Activated CD4-positive, alpha-beta T cell treated with anti-CD3 and anti-CD28 coated beads, Interleukin-2, amount 50 U/mL, for 24 hours (primary cell): ENCODE measurements at regions not wholly inside any gene's neighbourhood (a gene's known extent, or its start where the extent isn't known, plus 50 kb on each side); places are given as distances from the start of the nearest gene placed in this dataset.
A peak's percentile ranks its signal among the peaks of the same experiment; 100 is the strongest.
"Not testable (repeated sequence)": the region's sequence is repeated elsewhere in the genome, so short reads cannot be mapped to it uniquely, and the experiment has no call there.

Experiments
- DNase-seq, 2 donors: peaks; one replicate each; pipeline ENCODE4 v3.0.0-alpha.2; 2020; ENCODE audit warnings: low read depth in 1 of 2, low spot score in 1 of 2

DNA sequence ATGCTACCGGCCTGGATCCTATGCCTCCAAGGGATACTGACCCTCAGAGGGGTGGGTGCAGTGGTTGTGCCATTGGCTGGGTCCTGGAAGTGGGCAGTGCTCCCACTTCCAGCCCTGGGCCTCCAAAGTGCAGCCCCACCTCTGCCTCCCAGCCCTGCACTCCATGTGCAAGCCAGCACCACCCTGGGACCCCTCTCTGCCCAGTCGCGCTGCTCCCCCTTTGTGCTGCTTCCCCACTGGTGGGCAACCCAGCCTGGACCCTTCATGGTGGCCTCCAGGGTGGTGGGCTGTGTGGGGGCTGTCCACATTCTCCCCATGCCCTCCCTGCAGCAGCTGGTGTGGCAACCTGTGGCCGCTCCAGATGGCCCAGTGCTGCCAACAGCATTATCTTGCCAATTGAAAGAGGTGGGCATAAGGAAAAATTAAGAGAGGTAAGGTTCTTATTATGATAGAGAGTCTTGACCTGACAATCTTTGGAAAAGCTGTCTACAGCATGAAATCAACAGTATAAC is 309.7 kb downstream of the GUCY2F start:
- no peak for DNase-seq

DNA sequence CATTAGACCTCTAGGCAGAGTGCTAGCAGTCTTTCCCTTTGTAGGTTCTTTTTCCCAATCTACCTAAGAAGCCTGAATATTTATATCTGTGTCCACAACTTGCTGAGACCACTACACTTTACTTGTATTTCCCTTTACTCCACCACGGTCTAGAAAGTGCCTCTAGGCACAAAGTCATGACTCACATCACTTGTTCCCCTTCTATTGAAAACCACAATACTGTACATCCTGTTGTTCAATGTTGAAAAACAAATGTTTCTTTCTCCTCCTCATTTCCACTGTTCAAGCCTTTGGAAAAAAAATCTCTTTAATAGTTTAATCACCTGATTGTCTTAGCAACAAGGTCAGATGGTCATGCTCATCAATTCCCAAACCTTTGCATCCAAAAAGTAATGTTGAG is 326.7 kb downstream of the GUCY2F start:
- no peak for DNase-seq

- DNase-seq = not testable (repeated sequence)
Observed at GRCh38 chrX:109144173-109144572, 337.7 kb downstream of the GUCY2F start.

GRCh38 chrX:109140463-109140862 is 341.4 kb downstream of the GUCY2F start:
- DNase-seq = no peak

- no peak for DNase-seq
Observed at GRCh38 chrX:109134777-109135176, 347.1 kb downstream of the GUCY2F start.

DNA sequence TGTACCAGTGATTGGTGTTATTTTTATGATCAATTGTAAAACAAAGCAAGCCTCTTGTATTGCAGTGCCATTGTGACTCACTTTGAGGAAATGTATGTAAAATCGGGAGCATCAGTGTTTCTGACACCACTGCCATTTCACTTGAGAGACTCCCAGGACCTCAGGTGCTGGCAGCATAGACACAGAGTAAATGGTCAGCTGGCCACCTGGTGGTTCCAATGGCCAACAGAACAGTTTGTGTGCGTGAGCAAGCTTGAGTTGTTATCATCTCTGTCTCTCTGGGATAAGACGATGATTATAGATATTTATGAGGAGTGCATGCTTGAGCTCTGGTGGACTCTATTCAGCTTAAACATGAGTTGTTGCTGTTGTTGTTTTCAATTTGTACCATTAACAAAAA is 356.6 kb downstream of the GUCY2F start:
- no peak for DNase-seq

- no peak for DNase-seq
Observed at GRCh38 chrX:109089359-109089758, 353.0 kb upstream of the IRS4 start.

DNA sequence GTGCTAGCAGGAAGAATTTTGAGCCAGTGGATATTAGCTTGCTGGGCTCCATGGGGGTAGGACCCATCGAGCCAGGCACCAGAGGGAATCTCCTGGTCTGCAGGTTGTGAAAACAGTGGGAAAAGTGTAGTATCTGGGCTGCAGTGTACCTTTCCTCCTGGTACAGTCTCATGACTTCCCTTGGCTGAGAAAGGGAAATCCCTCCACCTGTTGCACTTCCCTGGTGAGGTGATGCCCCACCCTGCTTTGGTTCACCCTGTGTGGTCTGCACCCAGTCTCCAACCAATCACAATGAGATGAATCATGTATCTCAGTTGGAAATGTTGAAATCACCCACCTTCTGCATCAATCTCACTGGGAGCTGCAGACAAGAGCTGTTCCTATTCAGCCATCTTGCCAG is 341.4 kb upstream of the IRS4 start:
- no peak for DNase-seq

GRCh38 chrX:109054181-109054581 is 317.8 kb upstream of the IRS4 start:
- DNase-seq = peak; percentile 0 to 2

- no peak for DNase-seq
Observed at GRCh38 chrX:109049903-109050302, 313.5 kb upstream of the IRS4 start.

DNA sequence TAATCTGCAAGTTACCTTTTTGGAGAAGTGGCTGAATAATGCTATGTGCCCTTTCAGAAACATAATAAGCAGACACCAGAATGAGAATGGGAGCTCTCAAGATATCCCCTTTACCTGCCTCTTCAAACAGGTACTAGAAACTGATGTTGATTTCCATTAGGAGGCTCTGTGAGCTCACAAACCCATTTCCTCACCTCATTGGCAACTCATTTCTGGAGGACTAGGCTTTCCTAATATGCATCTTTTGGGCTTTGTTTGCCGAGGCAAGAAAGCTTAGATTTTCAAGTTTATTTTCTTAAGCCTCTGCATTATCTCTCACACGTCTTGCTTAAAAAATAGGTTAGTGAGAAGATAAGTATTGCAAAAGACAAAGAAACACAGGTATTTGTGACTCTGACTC is 313.1 kb upstream of the IRS4 start:
- no peak for DNase-seq

- DNase-seq = no peak
Observed at GRCh38 chrX:109040057-109040456, 303.7 kb upstream of the IRS4 start.

GRCh38 chrX:109036624-109037023 is 300.3 kb upstream of the IRS4 start:
- DNase-seq = no peak

DNA sequence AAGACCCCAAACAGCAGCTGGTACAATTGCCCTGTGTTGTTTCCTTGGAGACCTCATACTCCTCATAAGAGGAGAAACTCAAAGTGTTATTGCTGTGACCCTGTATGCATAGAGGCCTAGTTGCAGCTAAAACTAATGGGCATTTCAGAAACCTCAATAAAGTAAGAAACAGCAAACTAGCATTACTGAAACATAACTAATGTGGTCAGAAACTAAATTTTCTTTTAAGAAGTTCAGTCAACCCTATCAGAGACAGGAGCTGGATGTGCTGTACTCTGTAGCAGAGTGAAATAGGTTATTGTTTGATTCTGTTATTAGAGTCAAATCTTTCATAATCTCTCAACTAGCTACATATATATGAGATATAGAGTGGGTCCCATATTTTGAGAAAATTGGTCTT is 257.5 kb upstream of the IRS4 start:
- DNase-seq = no peak

DNA sequence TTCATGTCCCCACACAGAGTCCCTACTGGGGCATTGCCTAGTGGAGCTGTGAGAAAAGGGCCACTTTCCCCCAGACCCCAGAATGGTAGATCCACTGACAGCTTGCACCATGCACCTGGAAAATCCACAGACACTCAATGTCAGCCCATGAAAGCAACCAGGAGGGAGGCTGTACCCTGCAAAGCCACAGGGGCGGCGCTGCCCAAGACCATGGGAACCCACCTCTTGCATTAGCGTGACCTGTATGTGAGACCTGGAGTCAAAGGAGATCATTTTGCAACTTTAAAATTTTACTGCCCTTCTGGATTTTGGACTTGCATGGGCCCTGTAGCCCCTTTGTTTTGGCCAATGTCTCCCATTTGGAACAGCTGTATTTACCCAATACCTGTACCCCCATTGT is 236.5 kb upstream of the IRS4 start:
- DNase-seq = not testable (repeated sequence)

- no peak for DNase-seq
Observed at GRCh38 chrX:108947205-108947604, 210.8 kb upstream of the IRS4 start.

- DNase-seq = no peak
Observed at GRCh38 chrX:108946531-108946930, 210.2 kb upstream of the IRS4 start.

GRCh38 chrX:108945883-108946523 is 209.6 kb upstream of the IRS4 start:
- no peak for DNase-seq

- DNase-seq = no peak
Observed at GRCh38 chrX:108914791-108915190, 178.4 kb upstream of the IRS4 start.

- not testable (repeated sequence) for DNase-seq
Observed at GRCh38 chrX:108903831-108904230, 167.5 kb upstream of the IRS4 start.

DNA sequence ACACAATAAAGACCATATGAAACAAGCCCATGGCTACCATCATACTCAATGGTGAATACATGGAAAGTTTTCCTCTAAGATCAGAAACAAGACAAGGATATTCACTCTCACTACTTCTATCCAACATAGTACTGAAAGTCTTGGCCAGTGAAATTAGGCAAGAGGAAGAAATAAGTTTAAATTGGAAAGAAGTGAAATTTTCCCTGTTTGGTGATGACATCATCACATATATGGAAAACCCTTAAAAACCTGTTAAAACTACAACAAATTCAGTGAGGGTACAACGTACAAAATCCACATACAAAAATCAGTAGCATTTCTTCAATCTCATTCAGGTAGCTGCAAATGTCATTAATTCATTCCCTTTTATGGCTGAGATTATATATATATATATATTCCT is 164.0 kb upstream of the IRS4 start:
- DNase-seq = no peak

DNA sequence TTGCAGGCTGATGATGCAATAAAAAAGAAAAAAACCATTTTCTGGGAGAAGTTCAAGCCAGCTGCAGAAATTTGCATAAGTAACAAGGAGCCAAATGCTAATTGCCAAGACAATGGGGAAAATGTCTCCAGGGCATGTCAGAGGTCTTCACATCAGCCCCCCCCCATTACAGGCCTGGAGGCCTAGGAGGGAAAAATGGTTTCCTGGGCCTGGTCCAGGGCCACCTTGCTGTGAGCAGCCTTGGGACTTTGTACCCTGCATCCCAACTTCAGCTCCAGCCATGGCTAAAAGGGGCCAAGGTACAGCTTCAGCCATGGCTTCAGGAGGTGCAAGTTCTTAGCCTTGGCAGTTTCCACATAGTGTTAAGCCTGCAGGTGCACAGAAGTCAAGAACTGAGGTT is 160.0 kb upstream of the IRS4 start:
- not testable (repeated sequence) for DNase-seq

DNA sequence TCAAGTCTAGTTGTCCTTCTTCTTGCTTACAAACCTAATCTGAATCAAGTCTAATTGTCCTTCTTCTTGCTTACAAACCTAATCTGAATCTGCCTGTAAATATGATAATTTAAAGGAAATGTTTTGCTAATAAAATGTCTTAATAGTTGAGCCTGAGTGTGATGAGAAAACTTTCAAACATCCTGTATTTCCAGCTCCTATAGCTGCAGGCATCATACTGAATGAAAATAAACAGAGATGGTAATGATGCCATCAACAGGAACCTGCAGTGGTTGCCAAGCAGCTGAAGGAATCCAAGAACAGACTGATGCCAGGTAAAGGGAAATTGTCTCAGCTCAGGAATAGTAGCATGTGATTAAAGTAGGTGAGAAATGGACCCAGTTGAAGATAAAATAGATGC is 156.1 kb upstream of the IRS4 start:
- no peak for DNase-seq
